ENCODE measurements at regions not wholly inside any gene's neighbourhood (a gene's known extent, or its start where the extent isn't known, plus 50 kb on each side); places are given as distances from the start of the nearest gene placed in this dataset.

DNA sequence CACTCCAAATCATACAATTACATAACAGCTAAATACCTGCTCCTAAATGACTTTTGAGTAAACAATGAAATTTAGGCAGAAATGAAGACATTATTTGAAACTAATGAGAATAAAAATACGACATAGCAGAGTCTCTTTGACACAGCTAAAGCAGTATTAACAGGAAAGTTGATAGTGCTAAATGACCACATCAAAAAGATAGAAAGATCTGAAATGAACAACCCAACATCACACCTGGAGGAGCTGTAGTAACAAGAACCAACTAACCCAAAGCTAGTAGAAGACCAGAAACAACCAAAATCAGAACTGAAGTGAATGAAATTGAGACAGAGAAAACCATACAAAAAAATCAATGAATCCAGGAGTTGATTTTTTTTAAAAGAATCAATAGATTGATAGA lies 257.8 kb downstream of the ARAP2 start:
- TF ChIP-seq, protein P1, sequence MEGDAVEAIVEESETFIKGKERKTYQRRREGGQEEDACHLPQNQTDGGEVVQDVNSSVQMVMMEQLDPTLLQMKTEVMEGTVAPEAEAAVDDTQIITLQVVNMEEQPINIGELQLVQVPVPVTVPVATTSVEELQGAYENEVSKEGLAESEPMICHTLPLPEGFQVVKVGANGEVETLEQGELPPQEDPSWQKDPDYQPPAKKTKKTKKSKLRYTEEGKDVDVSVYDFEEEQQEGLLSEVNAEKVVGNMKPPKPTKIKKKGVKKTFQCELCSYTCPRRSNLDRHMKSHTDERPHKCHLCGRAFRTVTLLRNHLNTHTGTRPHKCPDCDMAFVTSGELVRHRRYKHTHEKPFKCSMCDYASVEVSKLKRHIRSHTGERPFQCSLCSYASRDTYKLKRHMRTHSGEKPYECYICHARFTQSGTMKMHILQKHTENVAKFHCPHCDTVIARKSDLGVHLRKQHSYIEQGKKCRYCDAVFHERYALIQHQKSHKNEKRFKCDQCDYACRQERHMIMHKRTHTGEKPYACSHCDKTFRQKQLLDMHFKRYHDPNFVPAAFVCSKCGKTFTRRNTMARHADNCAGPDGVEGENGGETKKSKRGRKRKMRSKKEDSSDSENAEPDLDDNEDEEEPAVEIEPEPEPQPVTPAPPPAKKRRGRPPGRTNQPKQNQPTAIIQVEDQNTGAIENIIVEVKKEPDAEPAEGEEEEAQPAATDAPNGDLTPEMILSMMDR (IDR thresholded peaks at IDR 0.05) = no peak
- no peak for ATAC-seq

DNA sequence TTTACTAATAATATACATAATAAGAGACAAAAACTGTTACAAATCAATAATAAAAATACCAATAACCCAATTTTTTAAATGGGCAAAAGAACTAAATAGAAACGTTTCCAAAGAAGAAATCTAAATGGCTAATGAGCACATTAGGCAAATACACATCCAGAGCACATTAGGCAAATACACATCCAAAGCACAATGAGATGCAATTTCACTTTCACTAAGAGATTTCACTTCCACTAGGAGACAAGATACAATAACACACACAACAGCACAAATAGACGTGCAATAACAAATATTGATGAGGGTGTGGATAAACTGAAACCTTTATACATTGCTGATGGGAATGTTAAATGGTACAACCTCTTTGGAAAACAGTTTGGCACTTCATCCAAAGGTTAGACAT lies 250.7 kb downstream of the ARAP2 start:
- no peak overlapping the region for H3K4me3 ChIP-seq
- ATAC-seq (no peak), DNase-seq (no peak)
- peaks cover 0 to 9% (median 1%) of the 10 kb centered on the region in 11 donors for H3K9me3 ChIP-seq
- intact Hi-C loops (cut with DNase I) = no loop called here
- WGBS, 2 donors = 47 to 54% methylated on average over 2 of the region's 2 CpGs
- no peaks in the 10 kb centered on the region for H3K4me1 ChIP-seq
- H3K36me3 ChIP-seq = no peaks in the 10 kb centered on the region
- H3K27ac ChIP-seq = no peak overlapping the region
- H3K27me3 ChIP-seq = no peaks in the 10 kb centered on the region
- TF ChIP-seq, protein P1 (IDR thresholded peaks at IDR 0.05) = no peak

More for the DNA sequence above, 257.8 kb downstream of the ARAP2 start:
- Histone ChIP-seq H3K36me3 (no peaks in the 10 kb centered on the region), H3K27me3 (no peaks in the 10 kb centered on the region), H3K4me1 (no peaks in the 10 kb centered on the region), H3K4me3 (no peak overlapping the region), H3K27ac (no peak overlapping the region), H3K9me3 (peaks cover 0 to 26% (median 10%) of the 10 kb centered on the region in 11 donors)
- WGBS, 2 donors = 62 to 69% methylated on average over 1 of the region's 1 CpG
- no peak for DNase-seq
- intact Hi-C loops (cut with DNase I) = no loop called here

DNA sequence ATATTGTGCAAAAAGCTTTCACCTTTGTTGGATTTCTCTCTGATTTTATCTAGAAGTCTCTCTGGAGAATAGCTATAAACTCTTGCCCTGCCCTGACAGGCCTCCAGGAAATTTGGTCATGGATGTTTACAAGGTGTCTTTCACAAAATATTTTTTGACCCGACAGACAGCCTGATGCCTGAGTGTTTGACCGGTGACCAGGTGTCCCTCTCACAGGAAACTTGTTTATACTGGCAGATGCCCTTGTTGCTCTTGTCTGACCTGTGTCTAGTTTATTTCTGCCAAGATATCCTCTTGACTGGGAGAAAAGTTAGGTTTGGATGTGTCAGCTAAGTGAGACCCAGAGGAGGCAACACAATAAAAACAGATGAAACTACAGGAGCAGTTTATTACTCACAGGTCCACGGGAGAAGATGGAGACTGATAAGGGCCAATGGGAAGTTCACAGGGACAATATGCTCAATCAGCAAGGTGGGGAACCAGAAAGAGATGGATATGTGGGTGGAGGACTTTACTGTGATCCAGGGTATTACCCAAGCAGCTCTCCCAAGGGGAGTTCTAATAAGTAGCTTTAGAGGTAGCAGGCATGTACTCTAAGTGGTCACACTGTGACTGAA lies 243.3 kb downstream of the ARAP2 start:
- peaks cover 0 to 4% (median 0%) of the 10 kb centered on the region in 11 donors for H3K9me3 ChIP-seq
- no peaks in the 10 kb centered on the region for H3K4me1 ChIP-seq
- no peaks in the 10 kb centered on the region for H3K27me3 ChIP-seq
- H3K36me3 ChIP-seq = no peaks in the 10 kb centered on the region
- no peak overlapping the region for H3K27ac ChIP-seq
- intact Hi-C loops (cut with DNase I) = no loop called here
- ATAC-seq = no peak
- TF ChIP-seq, protein P1 (IDR thresholded peaks at IDR 0.05) = no peak
- 68 to 69% methylated on average over 3 of the region's 3 CpGs for WGBS, 2 donors
- H3K4me3 ChIP-seq = no peak overlapping the region
- DNase-seq = no peak

DNA sequence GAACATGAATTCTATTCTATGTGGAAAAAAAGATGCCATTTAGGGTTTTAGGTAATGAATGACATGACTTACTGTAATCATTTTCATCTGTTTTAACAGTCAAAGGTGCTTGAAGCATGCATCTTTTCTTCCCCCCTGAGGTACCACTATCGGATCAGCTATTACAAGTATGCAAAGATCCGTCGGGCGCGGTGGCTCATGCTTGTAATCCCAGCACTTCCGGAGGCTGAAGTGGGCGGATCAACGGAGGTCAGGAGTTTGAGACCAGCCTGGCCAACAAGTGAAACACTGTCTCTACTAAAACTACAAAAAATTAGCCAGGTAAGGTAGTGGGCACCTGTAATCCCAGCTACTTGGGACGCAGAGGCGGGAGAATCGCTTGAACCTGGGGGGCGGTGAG lies 241.3 kb downstream of the ARAP2 start:
- TF ChIP-seq, protein P1 (IDR thresholded peaks at IDR 0.05) = no peak
- H3K4me1 ChIP-seq = no peaks in the 10 kb centered on the region
- H3K4me3 ChIP-seq = no peak overlapping the region
- H3K27ac ChIP-seq = no peak overlapping the region
- no peaks in the 10 kb centered on the region for H3K36me3 ChIP-seq
- peaks cover 0 to 4% (median 0%) of the 10 kb centered on the region in 11 donors for H3K9me3 ChIP-seq
- no peak for DNase-seq
- WGBS, 2 donors = 89 to 96% methylated on average over 12 of the region's 12 CpGs
- ATAC-seq = no peak
- H3K27me3 ChIP-seq = no peaks in the 10 kb centered on the region
- intact Hi-C loops (cut with DNase I) = no loop called here
